Fibroblast of skin of scalp (primary cell): ENCODE measurements at regions not wholly inside any gene's neighbourhood (a gene's known extent, or its start where the extent isn't known, plus 50 kb on each side); places are given as distances from the start of the nearest gene placed in this dataset.
"Not testable (repeated sequence)": the region's sequence is repeated elsewhere in the genome, so short reads cannot be mapped to it uniquely, and the experiment has no call there.

Experiments used
- DNase-seq: peaks from one replicate; pipeline ENCODE4 v3.0.0-alpha.2; 2013

GRCh38 chr2:190150413-190150812 is 87.9 kb upstream of the MSTN start:
- no peak for DNase-seq

GRCh38 chr2:190149908-190150307 is 87.4 kb upstream of the MSTN start:
- DNase-seq: no peak

DNA sequence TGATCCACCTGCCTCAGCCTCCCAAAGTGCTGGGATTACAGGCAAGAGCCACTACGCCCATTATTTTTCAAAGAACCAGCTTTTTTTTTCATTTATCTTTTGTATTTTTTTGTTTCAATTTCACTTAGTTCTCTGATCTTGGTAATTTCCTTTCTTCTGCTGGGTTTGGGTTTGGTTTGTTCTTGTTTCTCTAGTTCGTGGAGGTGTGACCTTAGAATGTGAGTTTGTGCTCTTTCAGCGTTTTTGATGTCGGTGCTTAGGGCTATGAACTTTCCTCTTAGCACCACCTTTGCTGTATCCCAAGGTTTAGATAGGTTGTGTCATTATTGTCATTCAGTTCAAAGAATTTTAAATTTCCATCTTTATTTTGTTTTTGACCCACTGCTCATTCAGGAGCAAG is 86.7 kb upstream of the MSTN start:
- DNase-seq: no peak

DNA sequence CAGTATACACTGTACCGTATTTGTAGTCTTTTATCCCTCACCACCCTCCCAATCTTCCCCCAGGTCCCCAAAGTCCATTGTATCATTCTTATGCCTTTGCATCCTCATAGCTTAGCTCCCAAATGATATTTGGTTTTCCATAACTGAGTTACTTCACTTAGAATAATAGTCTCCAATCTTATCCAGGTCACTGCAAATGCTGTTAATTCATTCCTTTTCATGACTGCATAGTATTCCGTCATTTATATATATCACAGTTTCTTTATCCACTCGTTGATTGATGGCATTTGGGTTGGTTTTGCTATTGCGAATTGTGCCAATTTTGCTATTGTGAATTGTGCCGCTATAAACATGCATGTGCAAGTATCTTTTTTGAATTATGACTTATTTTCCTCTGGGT is 83.6 kb upstream of the MSTN start:
- DNase-seq: not testable (repeated sequence)

DNA sequence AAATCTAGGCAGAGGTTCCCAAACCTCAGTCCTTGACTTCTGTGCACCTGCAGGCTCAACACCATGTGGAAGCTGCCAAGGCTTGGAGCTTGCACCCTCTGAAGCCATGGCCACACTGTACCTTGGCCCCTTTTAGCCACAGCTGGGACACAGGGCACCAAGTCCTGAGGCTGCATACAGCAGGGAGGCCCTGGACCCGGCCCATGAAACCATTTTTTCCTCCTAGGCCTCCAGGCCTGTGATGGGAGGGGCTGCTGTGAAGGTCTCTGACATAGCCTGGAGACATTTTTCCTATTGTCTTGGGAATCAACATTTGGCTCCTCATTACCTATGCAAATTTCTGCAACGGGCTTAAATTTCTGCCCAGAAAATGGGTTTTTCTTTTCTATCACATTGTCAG is 77.9 kb upstream of the MSTN start:
- not testable (repeated sequence) for DNase-seq

- DNase-seq: no peak
These were observed 76.8 kb upstream of the MSTN start for GRCh38 chr2:190139371-190139770.

GRCh38 chr2:190138032-190138431 is 75.5 kb upstream of the MSTN start:
- no peak for DNase-seq

- DNase-seq: peak; percentile 6
These were observed 75.0 kb upstream of the MSTN start for GRCh38 chr2:190137561-190137960.

GRCh38 chr2:190136825-190137224 is 74.3 kb upstream of the MSTN start:
- DNase-seq: no peak

DNA sequence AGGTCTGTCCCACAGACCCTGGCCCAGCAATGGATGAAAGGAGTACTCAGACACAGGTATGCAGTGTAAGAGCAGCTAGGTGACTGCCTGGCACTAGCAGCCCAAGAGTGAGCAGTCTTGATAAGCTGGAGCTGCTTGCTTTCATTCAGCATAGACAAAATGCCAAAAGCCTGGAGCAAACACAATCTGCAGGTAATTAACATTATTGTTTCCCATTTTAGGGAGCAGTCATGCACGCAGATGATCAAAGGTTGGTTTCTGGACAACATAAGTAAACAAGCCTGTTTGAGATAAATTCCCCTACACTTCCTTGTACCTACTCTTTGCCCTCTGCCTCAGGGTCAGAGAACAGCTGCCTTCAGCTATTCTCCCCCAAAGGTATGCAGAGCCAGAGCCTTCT is 73.7 kb upstream of the MSTN start:
- DNase-seq: no peak

GRCh38 chr2:190129421-190130199 is 67.1 kb upstream of the MSTN start:
- no peak for DNase-seq

DNA sequence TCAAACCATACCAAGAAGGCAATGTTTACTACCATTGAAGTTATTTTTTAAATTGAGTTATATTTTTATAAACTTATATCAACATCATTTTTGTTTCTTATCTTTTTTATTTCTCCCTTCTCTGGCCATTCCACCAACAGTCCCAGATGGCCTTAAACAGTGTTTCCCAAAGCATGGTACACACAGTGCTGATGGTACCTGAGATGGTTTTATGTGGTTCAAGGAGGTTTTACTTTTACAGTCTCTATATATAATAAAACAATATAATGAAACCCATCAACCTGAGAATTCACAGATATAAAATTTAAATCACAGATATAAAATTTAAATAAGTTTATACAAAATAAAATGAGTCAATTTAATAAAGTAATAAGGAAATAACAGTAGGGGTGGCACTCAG is 65.1 kb upstream of the MSTN start:
- DNase-seq: no peak

DNA sequence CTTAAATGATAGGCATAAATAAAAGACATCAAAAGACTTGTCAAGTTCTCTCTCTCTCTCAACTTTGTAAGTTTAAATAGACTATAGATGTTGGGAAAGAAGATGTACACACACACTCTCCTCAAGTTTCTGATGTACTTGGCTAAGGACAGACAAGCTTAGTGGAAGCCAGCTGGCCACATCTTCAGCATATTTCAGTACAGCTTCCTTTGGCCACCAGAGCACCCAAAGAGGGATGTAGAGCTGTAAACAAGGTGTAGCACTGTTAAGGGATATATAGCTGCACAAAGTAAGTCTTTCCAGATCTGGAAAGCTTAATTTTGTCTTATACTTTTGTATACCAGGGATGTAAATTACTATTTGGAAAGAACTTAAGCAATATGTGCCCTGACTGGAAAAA is 64.3 kb upstream of the MSTN start:
- DNase-seq: no peak

DNA sequence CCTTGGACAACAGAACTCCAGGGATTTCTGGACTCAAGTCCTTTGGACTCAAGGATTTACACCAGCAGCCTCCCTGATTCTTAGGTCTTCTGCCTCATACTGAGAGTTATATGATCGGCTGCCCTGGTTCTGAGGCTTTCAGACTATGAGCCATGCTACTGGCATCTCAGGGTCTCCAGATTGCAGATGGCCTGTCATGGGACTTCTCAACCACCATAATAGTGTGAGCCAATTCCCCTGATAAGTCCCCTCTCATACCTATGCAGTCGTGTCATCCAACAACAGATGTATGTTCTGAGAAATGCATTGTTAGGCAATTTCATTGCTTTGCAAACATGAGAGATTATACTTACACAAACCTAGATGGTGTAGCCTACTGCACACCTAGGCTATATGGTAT is 61.4 kb upstream of the MSTN start:
- DNase-seq: peak; percentile 51

DNA sequence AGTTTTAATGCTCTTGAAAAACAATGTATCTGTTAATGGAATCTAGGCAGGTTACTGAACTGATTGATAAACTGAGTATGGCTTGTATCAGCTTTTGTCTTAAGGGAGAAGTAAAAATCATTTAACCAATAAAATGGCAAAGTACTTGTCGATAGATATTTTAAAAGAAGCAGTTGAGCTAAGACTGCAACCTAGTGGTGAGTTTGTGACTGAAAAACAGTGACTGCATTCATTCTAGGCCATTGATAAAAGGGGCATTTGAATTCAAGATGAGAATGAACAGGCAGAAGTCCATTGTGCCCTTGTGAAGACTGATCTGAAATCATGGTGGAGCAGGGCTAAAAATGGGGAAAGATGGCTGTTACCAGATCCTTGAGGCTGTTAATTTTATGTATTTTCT is 59.4 kb upstream of the MSTN start:
- peak; percentile 17 for DNase-seq

GRCh38 chr2:190121305-190121704 is 58.8 kb upstream of the MSTN start:
- DNase-seq: no peak

DNA sequence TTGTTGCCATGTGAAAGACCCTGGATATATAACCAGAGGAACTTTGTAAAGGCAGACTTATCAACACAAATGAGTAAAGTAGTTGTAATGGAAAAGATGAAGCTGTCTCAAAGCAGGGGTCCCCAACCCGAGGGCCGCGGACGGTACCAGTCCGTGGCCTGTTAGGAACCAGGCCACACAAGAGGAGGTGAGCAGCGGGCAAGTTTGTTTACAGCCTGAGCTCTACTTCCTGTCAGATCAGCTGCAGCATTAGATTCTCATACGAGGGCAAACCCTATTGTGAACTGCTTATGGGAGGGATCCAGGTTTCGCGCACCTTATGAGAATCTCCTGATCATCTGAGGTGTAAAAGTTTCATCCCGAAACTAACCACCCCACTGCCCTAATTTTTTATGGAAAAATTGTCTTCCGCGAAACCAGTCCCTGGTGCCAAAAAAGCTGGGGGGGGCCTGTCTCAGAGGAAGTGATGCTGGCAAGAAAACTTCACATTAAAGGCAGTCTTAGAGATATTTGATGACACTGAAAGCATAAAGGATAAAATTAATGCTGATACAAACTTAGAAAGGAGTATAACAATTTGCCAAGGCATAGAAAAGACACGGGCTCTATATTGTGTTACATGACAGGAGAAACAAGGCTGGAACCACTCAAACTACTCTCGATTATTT is 57.5 kb upstream of the MSTN start:
- no peak for DNase-seq

GRCh38 chr2:190119257-190119656 is 56.7 kb upstream of the MSTN start:
- no peak for DNase-seq

- no peak for DNase-seq
These were observed 54.8 kb upstream of the MSTN start for GRCh38 chr2:190117305-190117704.

- DNase-seq: no peak
These were observed 50.5 kb upstream of the MSTN start for GRCh38 chr2:190113000-190113399.
